GM18909 (cell line): ENCODE measurements at regions not wholly inside any gene's neighbourhood (a gene's known extent, or its start where the extent isn't known, plus 50 kb on each side); places are given as distances from the start of the nearest gene placed in this dataset.
"Not testable (repeated sequence)": the region's sequence is repeated elsewhere in the genome, so short reads cannot be mapped to it uniquely, and the experiment has no call there.

Experiments
- ATAC-seq: cut with Tn5 transposase; IDR thresholded peaks from one replicate; pipeline ENCODE4 v1.9.1; 2021; ENCODE audit warnings: mild to moderate bottlenecking; ENCODE audit not compliant: unreplicated experiment, poor library complexity

GRCh38 chr22:48782326-48782725 lies 1045.3 kb downstream of the BRD1 start:
- no peak for ATAC-seq

GRCh38 chr22:48781868-48782267 lies 1045.8 kb downstream of the BRD1 start:
- ATAC-seq, result no peak

GRCh38 chr22:48781391-48781790 lies 1046.3 kb downstream of the BRD1 start:
- no peak for ATAC-seq

- ATAC-seq, result no peak
These were observed 1046.9 kb downstream of the BRD1 start for GRCh38 chr22:48780597-48781277.

GRCh38 chr22:48779661-48780596 lies 1047.7 kb downstream of the BRD1 start:
- no peak for ATAC-seq

GRCh38 chr22:48779211-48779643 lies 1048.4 kb downstream of the BRD1 start:
- ATAC-seq, result no peak

GRCh38 chr22:48778308-48779195 lies 1049.1 kb downstream of the BRD1 start:
- no peak for ATAC-seq

- no peak for ATAC-seq
These were observed 1055.3 kb downstream of the BRD1 start for GRCh38 chr22:48772286-48772907.

GRCh38 chr22:48765595-48765994 lies 1062.1 kb downstream of the BRD1 start:
- no peak for ATAC-seq

- ATAC-seq, result no peak
These were observed 1066.1 kb downstream of the BRD1 start for GRCh38 chr22:48761546-48761945.

- ATAC-seq, result no peak
These were observed 1066.9 kb downstream of the BRD1 start for GRCh38 chr22:48760481-48761390.

- no peak for ATAC-seq
These were observed 1068.5 kb downstream of the BRD1 start for GRCh38 chr22:48758881-48759875.

- ATAC-seq, result no peak
These were observed 1069.6 kb downstream of the BRD1 start for GRCh38 chr22:48757985-48758561.

- ATAC-seq, result no peak
These were observed 1070.1 kb downstream of the BRD1 start for GRCh38 chr22:48757581-48757980.

- not testable (repeated sequence) for ATAC-seq
These were observed 1070.5 kb downstream of the BRD1 start for GRCh38 chr22:48757135-48757534.

GRCh38 chr22:48756146-48757111 lies 1071.2 kb downstream of the BRD1 start:
- ATAC-seq, result no peak
